Astrocyte (in vitro differentiated cells and primary cell): ENCODE measurements at regions not wholly inside any gene's neighbourhood (a gene's known extent, or its start where the extent isn't known, plus 50 kb on each side); places are given as distances from the start of the nearest gene placed in this dataset.

Experiments used
- EZH2 ChIP-seq: IDR thresholded peaks from 2 replicates; pipeline ENCODE4 v1.6.1; 2012; ENCODE audit warnings: mild to moderate bottlenecking, low read length, inconsistent platforms; ENCODE audit not compliant: insufficient read depth
- TF ChIP-seq, protein P1 (sequence below): IDR thresholded peaks from 2 replicates; pipeline ENCODE4 v1.5.1; 2011; ENCODE audit warnings: low read depth, mild to moderate bottlenecking, inconsistent platforms, low read length, moderate library complexity; ENCODE audit not compliant: insufficient read depth

DNA sequence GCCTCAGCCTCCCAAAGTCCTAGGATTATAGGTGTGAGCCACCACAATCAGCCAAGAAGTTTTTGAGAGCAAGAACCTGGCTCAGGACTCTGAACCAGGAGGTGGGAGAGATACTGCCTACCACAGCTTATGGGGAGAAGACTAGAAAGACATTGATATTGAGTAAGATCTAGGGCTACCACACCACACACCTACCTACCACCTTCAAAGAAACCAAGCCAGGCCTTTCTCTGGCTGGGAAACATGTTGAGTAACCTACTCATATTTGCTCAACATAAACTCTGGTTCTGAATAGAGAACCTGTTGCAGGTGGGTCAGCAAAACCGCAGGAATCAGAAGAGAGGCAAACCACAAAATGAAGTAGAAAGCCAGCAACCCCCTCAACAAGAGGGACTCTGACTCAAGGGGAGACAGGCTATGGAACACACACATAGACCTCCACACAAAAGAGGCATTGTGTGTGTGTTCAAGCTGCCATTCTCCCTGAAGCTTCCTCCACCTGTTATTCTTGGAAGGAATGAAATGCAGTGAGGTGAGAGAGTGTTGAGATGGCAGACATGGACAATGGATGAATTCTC is 1021.9 kb downstream of the NLGN4Y start:
- TF ChIP-seq EZH2 = no peak
- TF ChIP-seq, protein P1, sequence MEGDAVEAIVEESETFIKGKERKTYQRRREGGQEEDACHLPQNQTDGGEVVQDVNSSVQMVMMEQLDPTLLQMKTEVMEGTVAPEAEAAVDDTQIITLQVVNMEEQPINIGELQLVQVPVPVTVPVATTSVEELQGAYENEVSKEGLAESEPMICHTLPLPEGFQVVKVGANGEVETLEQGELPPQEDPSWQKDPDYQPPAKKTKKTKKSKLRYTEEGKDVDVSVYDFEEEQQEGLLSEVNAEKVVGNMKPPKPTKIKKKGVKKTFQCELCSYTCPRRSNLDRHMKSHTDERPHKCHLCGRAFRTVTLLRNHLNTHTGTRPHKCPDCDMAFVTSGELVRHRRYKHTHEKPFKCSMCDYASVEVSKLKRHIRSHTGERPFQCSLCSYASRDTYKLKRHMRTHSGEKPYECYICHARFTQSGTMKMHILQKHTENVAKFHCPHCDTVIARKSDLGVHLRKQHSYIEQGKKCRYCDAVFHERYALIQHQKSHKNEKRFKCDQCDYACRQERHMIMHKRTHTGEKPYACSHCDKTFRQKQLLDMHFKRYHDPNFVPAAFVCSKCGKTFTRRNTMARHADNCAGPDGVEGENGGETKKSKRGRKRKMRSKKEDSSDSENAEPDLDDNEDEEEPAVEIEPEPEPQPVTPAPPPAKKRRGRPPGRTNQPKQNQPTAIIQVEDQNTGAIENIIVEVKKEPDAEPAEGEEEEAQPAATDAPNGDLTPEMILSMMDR = no peak
